ENCODE measurements at regions not wholly inside any gene's neighbourhood (a gene's known extent, or its start where the extent isn't known, plus 50 kb on each side); places are given as distances from the start of the nearest gene placed in this dataset.
A peak's percentile ranks its signal among the peaks of the same experiment; 100 is the strongest.
"Not testable (repeated sequence)": the region's sequence is repeated elsewhere in the genome, so short reads cannot be mapped to it uniquely, and the experiment has no call there.

DNA sequence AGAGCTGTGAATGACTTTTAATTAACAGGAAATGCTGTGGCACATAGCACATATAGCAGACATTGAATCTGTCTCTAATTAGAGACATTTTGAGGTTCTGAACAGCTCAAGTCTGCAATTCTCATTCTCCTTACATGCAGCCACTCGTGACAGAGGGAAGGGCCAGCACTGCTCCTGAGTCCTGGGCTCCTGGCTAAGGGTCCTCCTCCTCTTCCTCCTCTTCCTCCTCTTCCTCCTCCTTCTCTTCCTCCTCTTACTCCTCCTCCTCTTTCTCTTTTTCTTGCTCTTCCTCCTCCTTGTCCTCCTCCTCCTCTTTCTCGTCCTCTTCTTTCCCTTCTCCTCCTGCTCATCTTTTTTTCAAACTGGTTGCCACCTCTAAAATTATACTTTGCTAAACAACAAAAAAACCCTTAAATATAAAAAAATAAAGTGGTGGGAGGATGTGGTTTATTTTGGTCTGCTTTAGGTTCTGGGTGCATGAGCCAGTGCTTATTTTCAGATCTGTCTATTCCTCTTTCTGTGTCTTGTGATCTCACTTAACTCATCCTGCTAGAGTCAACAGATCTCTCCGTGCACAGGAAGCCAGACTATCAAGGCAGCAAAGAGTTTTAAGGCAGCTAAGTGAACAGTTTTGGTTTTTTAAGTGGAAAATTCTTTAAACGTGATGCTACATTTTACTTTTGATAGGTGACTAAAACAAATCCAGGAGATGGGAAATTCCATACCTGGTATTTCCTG, 159.3 kb downstream of the CD83 start:
- DNase-seq, result peak in 4 of 6 experiments; percentile 23 to 87 (median 84)

DNA sequence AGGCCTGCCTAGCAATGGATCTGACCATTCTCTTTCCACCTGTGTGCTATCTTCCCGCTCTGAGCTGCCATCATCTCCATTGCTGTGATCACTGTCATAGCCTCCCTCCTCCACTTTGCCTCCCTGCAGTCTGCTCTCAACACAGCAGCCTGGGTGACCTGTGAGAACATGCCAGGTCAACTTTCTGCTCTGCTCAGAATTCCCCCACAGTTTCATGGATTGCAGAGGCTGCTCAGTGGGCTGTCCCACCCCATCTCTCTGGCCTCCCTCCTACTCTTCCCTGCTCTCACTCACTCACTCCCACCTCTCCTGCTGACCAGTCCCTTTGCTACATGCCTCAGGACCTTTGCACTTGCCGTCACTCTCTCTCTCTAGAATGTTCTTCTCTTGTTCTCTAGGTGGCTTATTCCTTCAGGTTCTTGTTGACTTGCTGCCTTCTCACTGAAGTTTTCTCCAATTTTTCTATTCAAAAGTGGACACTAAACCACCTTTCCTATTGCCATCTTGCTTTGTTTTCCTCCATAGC, 159.9 kb downstream of the CD83 start:
- DNase-seq, result no peak

DNA sequence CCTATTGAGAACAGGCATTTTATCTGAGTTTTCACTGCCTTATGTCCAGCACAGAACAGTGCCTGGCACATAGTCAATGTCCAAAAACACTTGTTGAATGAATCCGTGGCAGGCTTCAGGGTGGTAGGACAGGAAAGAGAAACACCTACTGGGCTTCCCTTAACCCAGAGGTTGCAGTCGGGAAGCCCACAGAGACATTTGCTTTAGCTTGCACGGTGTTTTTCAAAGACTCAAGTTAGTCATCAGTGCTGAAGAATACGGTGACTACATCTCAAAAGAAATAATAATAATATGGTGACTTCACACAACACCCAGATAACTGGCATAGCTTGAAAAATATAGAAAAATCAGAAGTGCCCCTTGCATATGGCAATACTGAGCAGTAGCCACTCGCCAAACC, 160.4 kb downstream of the CD83 start:
- DNase-seq, result no peak

DNA sequence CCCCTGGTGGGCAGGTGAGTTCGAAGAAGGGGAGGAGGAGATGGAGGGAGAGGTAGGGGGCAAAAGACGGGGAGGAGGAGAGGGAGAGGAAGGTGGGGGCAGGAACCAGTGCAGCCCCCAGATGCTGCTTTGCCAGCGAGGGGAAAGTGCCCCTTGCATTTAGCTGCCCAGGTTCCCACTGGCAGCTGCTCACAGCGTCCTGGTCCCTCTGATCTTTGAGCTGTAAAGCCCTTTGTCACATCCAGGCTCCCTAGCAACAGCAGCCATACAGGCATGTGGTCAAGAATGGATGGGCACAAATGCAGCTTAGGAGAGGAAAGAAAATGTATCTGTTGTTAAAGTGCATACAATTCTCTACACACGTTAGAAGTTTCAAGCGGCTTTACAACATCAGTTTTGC, 160.9 kb downstream of the CD83 start:
- DNase-seq, result no peak

- DNase-seq, result no peak
Measured at GRCh38 chr6:14280006-14280510, 162.5 kb downstream of the CD83 start.

DNA sequence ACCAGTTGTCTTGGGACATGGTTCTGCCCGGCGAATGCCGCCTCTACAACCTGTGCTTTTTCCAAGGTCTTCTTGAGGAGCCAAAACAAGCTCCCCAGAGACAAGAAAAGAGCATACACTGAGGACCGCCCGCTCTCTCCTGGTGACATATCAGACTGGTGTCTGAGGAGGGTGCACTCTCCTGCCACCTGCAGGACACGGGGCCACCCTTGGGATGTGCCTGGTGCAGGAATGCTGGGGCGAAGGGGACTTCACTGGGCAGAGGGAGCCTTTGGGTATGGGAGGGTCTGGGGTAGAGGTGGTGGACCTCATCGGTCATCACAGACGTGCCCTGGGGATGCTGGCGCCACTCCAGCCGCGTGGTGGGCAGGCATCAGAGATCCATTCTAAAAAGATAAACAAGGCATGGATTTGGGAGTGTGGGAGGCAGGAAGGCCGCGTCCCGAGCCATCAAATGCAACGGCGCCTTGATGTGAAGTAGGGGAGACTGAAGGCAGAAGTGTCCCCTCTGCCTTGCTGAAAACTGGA, 163.3 kb downstream of the CD83 start:
- no peak for DNase-seq

- DNase-seq, result no peak
Measured at GRCh38 chr6:14281811-14282660, 164.5 kb downstream of the CD83 start.

DNA sequence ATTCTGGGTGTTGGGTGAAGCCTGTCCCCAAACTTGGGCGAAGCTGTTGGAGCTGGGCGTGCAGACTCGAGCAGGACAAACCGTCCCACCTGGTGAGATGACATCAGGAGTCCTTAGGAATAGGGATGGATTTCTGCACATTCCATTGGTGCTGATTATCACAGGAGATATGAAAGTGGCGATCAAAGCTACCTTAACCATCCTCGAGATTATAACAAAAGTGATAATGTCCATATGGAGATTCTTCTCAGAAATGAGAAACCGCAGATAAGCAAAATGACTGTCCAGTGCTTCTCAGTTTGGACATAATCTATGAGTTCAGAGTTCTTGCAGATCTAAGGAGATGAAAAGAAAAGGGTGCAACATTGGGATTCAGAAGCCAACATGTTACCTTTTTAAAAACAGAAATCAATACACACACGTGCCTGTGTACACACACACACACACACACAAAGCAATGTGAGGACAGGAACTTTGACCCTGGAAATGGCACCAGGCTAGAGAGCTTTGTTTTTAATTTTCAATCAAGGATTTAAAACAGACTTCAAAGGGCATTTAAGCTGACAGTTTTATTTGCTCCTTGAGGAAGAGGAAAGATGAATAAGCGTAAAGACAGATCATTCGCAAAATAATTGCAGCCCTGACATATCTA, 165.4 kb downstream of the CD83 start:
- no peak for DNase-seq

DNA sequence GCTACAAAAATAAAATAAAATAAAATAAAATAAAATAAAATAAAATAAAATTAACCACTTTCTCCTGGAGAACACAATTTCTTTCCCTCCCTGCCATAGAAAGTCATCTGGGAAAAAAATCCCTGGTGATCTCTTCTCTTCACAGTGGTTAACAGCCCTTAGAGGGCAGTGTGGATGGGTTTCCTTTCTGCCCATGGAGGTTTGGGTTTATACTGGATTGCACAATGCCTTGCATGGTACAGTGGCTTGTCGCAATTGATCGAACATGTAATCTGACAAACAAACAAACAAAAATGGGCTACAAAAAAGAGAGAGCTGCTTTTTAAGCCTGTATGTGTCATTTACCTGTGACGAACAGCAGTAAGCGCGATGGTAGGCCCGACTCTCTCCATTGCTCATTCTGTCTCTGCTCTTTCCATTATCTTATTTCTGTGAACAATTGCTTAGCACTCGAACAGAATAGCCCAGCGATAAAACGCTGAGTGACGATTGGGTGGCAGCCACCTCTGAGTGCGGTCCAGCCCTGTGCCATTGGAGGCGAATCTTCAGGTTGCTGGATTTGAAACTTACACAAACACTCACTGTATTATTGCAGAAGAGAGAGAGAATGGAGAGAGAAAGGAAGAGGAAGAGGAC, 166.1 kb downstream of the CD83 start:
- no peak for DNase-seq

DNA sequence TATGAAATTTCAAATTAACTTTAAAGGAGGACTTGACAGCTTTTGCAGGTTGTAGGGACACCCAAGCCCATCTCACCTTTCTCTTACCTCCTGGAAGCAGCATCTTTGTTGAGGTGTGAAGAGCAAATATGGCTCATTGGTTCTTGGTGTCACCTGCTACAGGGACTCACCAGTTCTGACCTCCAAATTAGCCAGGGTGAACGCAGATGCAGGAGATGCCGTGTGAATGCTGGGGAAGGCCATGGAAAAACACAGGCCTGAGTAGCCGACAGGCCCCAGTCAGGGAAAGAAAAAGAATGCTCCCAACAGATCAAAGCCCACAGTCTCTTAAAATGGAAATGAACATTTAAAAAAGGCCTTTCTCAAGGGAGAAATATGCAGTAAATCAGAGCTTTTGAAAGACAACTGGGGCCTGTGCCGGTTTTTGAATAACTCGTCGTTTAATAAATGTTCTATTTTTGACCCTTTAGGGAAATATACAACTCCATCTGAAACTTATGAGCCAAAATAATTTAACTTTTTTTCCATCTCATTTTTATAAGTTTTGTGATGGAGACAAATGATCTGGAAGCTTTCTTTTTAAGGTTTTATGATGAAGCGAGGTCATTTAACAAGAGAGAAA, 167.5 kb downstream of the CD83 start:
- no peak for DNase-seq

- no peak for DNase-seq
Measured at GRCh38 chr6:14286144-14286543, 168.6 kb downstream of the CD83 start.

DNA sequence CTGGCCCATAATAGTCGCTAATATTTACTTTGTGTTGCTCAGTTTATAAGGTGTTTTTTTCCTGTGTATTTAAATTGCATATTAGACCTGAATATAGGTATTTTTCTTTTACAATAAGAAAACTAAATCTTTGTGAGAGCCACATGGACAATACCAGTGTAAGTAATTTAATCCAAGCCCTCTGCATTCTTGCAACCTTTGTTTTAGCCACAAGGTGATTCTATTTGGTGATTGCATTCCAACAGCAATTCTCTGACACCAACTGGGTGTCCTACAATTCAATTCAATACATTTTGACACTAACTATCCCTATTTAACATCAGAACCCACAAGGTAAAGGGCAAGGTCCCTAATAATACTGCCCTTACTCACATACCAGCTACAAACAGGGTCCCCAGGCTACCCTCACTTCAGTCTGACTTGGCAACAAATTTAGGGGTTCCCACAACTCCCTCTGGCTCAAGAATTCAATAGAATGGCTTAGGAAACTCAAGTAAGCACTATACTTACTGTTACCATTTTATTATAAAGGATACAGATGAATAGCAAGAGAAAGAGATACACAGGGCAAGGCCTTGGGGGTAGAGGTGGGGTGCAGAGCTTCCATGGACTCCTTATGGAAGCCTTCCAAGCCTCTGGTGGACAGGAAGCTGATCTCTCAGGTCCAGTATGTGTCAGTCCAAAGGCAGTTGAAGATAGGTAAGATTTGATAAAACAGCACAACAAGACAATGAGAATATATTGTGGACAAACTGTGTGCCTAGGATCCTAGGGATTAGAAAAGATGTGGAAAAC, 169.3 kb downstream of the CD83 start:
- no peak for DNase-seq

- no peak for DNase-seq
Measured at GRCh38 chr6:14287707-14288106, 170.1 kb downstream of the CD83 start.

- no peak for DNase-seq
Measured at GRCh38 chr6:14288910-14289309, 171.3 kb downstream of the CD83 start.

DNA sequence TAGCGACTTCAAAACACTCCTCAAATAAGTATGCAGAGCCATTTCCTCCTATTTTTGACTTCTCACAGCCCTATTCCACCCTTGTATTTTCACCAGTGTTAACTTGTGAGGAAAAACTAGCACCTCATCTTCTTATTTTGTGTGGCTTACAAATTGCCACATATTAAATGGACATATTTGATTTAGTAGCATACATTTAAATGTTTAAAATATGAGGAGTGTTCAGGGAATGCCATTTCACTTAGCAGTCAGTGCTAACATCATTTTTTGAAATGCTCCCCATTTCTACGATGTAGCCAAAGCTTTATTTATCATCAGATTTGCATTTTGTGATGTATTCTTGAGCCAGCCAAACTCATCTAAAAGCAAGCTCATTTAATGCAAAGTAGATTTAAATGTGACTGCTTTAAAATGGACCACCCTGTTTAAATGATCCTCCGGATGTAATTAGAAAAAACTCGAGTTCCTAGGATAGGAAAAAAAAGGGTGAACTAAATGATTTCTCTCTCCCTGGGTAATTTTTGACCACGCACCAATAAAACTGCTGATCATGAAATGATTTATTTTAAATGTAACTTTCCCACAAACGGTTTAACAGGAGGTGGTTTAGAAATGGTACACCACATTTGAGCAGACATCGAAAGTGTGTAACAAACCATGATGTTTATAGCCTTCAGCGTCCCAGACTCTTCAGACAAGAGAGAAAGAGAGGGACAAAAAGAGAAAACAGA, 172.6 kb downstream of the CD83 start:
- DNase-seq, result no peak

DNA sequence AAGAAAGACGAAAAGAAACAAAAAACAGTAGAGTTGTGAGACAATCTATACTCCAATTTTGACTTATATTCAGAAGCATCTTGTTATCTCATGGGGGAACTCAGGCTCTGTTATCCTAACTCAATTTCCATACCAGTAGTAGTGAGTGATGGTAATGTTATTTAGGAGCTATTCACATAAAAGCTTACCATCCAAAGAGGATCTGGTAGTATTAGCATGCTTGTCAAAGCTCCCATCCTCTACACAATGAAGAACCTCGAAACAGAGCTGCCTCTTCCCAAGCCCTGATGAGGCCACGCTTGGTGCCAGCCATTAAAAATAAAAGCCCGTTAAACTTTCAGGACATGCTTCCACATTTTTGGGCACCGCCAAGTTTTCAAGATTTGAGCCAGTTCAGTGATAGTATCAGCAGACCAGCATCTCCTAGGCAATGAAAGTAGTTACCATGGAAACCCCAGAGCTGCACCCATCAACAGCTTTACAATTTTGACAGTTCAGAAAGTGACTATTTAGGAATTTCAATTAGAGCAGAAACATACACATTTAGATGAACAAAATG, 173.3 kb downstream of the CD83 start:
- no peak for DNase-seq

DNA sequence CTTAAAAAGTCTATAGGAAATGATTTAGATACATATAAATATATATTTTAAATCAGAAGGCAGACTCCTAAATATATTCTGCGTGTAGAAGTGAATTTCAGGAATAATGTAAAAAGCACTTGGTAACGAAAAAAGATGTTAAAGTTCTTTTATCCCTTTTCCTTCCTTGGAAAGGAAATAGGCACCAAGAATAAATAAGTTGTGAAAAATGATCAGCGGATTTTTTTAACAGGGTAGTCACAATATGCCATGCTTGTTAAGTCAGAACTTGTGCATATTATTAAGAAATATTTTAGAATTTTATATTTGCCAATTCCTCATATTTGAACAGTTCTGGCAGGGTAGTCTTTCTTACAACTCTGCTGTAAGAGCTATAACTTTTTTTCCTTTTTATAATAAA, 173.8 kb downstream of the CD83 start:
- no peak for DNase-seq

DNA sequence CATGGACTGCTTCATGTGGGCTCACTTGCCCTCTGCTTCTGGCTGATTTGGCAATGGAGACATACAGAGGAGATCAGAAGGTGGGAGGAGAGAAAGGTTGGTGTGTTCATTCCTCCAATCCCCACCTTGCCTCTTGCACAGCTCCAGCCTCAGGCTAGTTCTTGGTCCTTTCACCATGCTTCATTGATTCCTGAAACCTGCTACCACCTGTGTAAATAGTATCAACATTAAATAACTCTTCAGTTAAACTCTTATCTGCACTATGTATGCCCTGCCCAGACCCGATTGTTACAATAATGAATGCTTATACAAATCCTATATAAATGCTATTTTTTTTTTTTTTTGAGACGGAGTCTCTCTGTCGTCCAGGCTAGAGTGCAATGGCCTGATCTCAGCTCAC, 174.5 kb downstream of the CD83 start:
- no peak for DNase-seq

DNA sequence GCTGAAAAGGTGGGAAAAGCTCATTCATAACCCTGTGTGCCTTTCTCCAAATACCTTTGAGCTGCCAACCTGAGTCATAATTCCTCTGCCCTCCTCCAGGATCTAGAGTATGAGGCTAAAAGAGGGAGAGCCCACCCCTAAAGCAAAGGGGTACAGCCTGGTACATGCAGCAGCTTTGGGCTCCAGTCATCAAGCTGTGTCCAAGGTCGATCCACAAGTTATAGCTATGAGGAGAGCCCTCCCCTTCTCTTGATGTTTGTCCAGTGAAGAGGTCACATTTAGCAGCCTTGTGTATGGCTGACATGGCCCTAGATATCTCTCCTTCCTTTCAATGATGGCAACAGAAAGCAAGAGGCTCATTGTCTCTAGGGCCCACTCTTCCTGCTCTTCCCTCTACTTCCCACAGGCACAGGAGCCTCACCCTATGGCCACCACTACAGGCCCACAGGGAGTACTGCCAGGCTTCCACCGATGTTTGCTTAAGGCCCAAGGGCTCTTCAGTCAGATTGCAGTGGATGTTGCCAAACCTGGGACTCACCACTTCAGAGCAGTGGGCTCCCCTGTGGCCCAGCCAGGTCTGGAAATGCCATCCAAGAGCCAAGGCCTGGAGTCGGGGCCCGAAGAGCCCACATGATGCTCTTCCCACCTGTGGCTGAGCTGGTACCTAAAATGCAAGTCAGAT, 176.8 kb downstream of the CD83 start:
- DNase-seq, result no peak

- DNase-seq, result not testable (repeated sequence)
Measured at GRCh38 chr6:14296698-14297097, 179.1 kb downstream of the CD83 start.

All from stimulated activated naive CD4-positive, alpha-beta T cell (primary cell).